ENCODE measurements at regions not wholly inside any gene's neighbourhood (a gene's known extent, or its start where the extent isn't known, plus 50 kb on each side); places are given as distances from the start of the nearest gene placed in this dataset.

GRCh38 chr10:53624722-53625121, 852.1 kb upstream of the MBL2 start:
- WGBS, 5 donors: 56 to 93% (median 77%) methylated on average over 4 of the region's 4 CpGs
- Histone ChIP-seq H3K9me3 (peaks cover 0 to 9% (median under 1%) of the 10 kb centered on the region in 8 donors), H3K27me3 (replicated peaks in 1 of 7) (no peaks in the 10 kb centered on the region), H3K36me3 (no peaks in the 10 kb centered on the region), H3K4me1 (no peaks in the 10 kb centered on the region), H3K4me3 (no peak overlapping the region), H3K27ac (no peak overlapping the region)
- TF ChIP-seq POLR2AphosphoS5 (IDR thresholded peaks at IDR 0.05) (no peak), CTCF (IDR thresholded peaks at IDR 0.05 in 8 of 11, conservative IDR thresholded peaks at IDR 0.05 in 3 of 11) (no peak), POLR2A (IDR thresholded peaks at IDR 0.05) (no peak)
- intact Hi-C loops (cut with DNase I; ENCODE audit: low total_unique reads): no loop called here
- DNase-seq: no peak

GRCh38 chr10:53622201-53622600, 849.6 kb upstream of the MBL2 start:
- intact Hi-C loops (cut with DNase I; ENCODE audit: low total_unique reads): no loop called here
- Histone ChIP-seq H3K4me3 (no peak overlapping the region), H3K27ac (no peak overlapping the region), H3K4me1 (no peaks in the 10 kb centered on the region), H3K27me3 (replicated peaks in 1 of 7) (no peaks in the 10 kb centered on the region), H3K9me3 (peaks cover 0 to 5% (median 0%) of the 10 kb centered on the region in 8 donors), H3K36me3 (no peaks in the 10 kb centered on the region)
- TF ChIP-seq POLR2AphosphoS5 (IDR thresholded peaks at IDR 0.05): no peak
- TF ChIP-seq CTCF (IDR thresholded peaks at IDR 0.05 in 8 of 11, conservative IDR thresholded peaks at IDR 0.05 in 3 of 11): no peak
- no peak for TF ChIP-seq POLR2A (IDR thresholded peaks at IDR 0.05)
- WGBS, 5 donors: 35 to 77% (median 65%) methylated on average over 2 of the region's 2 CpGs
- DNase-seq: no peak

- no peaks in the 10 kb centered on the region for H3K4me1 ChIP-seq
- no peak for TF ChIP-seq POLR2A (IDR thresholded peaks at IDR 0.05)
- no peak for TF ChIP-seq POLR2AphosphoS5 (IDR thresholded peaks at IDR 0.05)
- no peak for TF ChIP-seq CTCF (IDR thresholded peaks at IDR 0.05 in 8 of 11, conservative IDR thresholded peaks at IDR 0.05 in 3 of 11)
- no peaks in the 10 kb centered on the region for H3K27me3 ChIP-seq (replicated peaks in 1 of 7)
- intact Hi-C loops (cut with DNase I; ENCODE audit: low total_unique reads): no loop called here
- 79 to 88% (median 82%) methylated on average over 2 of the region's 2 CpGs for WGBS, 5 donors
- H3K27ac ChIP-seq: no peak overlapping the region
- no peak overlapping the region for H3K4me3 ChIP-seq
- H3K9me3 ChIP-seq: peaks cover 0 to 5% (median 0%) of the 10 kb centered on the region in 8 donors
- no peak for DNase-seq
- H3K36me3 ChIP-seq: no peaks in the 10 kb centered on the region
These were observed 847.1 kb upstream of the MBL2 start for GRCh38 chr10:53619671-53620070.

GRCh38 chr10:53607691-53608090, 835.1 kb upstream of the MBL2 start:
- Histone ChIP-seq H3K4me3 (no peak overlapping the region), H3K27me3 (replicated peaks in 1 of 7) (no peaks in the 10 kb centered on the region), H3K27ac (no peak overlapping the region), H3K9me3 (no peaks in the 10 kb centered on the region), H3K36me3 (no peaks in the 10 kb centered on the region), H3K4me1 (no peaks in the 10 kb centered on the region)
- intact Hi-C loops (cut with DNase I; ENCODE audit: low total_unique reads): no loop called here
- WGBS, 5 donors: 74 to 91% (median 80%) methylated on average over 3 of the region's 3 CpGs
- no peak for TF ChIP-seq POLR2AphosphoS5 (IDR thresholded peaks at IDR 0.05)
- TF ChIP-seq CTCF (IDR thresholded peaks at IDR 0.05 in 8 of 11, conservative IDR thresholded peaks at IDR 0.05 in 3 of 11): no peak
- TF ChIP-seq POLR2A (IDR thresholded peaks at IDR 0.05): no peak
- no peak for DNase-seq
